Astrocyte (in vitro differentiated cells and primary cell): ENCODE measurements at regions not wholly inside any gene's neighbourhood (a gene's known extent, or its start where the extent isn't known, plus 50 kb on each side); places are given as distances from the start of the nearest gene placed in this dataset.

Experiments used
- DNase-seq: peaks from one replicate; pipeline ENCODE4 v3.0.0-alpha.2; 2010; ENCODE audit warnings: low read depth
- FAIRE-seq: peaks from 2 replicates; lab custom pipeline; 2011; peaks lifted over from hg19 to GRCh38; lab: Jason Lieb, UNC
- H2AFZ ChIP-seq: 2 replicates; pipeline ENCODE4 v1.6.0; 2012; ENCODE audit warnings: low read depth, low read length, inconsistent platforms
- H3K27ac ChIP-seq: 2 replicates; pipeline ENCODE4 v1.5.1; 2011; ENCODE audit warnings: low read depth, low read length, inconsistent platforms
- H3K27me3 ChIP-seq: 2 replicates; pipeline ENCODE4 v1.6.0; 2011; ENCODE audit warnings: low read length, inconsistent platforms; ENCODE audit not compliant: insufficient read depth
- H3K36me3 ChIP-seq: 2 replicates; pipeline ENCODE4 v1.5.1; 2011; ENCODE audit warnings: low read length, inconsistent platforms; ENCODE audit not compliant: insufficient read depth
- H3K4me1 ChIP-seq: 2 replicates; pipeline ENCODE4 v1.5.1; 2011; ENCODE audit warnings: low read length, inconsistent platforms; ENCODE audit not compliant: insufficient read depth
- H3K4me2 ChIP-seq: 2 replicates; pipeline ENCODE4 v1.6.0; 2012; ENCODE audit warnings: low read length, inconsistent platforms
- H3K4me3 ChIP-seq: 2 replicates; pipeline ENCODE4 v1.5.1; 2011; ENCODE audit warnings: low read depth, mild to moderate bottlenecking, low read length, inconsistent platforms; ENCODE audit not compliant: insufficient read depth
- H3K79me2 ChIP-seq: 2 replicates; pipeline ENCODE4 v1.6.0; 2012; ENCODE audit warnings: mild to moderate bottlenecking, low read length, inconsistent platforms; ENCODE audit not compliant: insufficient read depth
- H3K9ac ChIP-seq: 2 replicates; pipeline ENCODE4 v1.6.0; 2012; ENCODE audit warnings: mild to moderate bottlenecking, low read length, inconsistent platforms
- H3K9me3 ChIP-seq: 2 replicates; pipeline ENCODE4 v1.5.1; 2012; ENCODE audit warnings: low read depth, mild to moderate bottlenecking, low read length, inconsistent platforms; ENCODE audit not compliant: insufficient read depth
- H4K20me1 ChIP-seq: 2 replicates; pipeline ENCODE4 v1.6.0; 2012; ENCODE audit warnings: low read length, inconsistent platforms; ENCODE audit not compliant: insufficient read depth
- H3K27ac Mint-ChIP-seq: one replicate; pipeline ENCODE4 v1.8.0; 2021; ENCODE audit warnings: mild to moderate bottlenecking, mixed read lengths; ENCODE audit not compliant: unreplicated experiment
- H3K27me3 Mint-ChIP-seq: one replicate; pipeline ENCODE4 v1.8.0; 2021; ENCODE audit warnings: low read depth, mixed read lengths; ENCODE audit not compliant: unreplicated experiment
- H3K36me3 Mint-ChIP-seq: one replicate; pipeline ENCODE4 v1.8.0; 2021; ENCODE audit warnings: low read depth, mixed read lengths; ENCODE audit not compliant: unreplicated experiment
- H3K4me1 Mint-ChIP-seq: one replicate; pipeline ENCODE4 v1.8.0; 2021; ENCODE audit warnings: low read depth, mixed read lengths; ENCODE audit not compliant: unreplicated experiment
- H3K4me3 Mint-ChIP-seq: one replicate; pipeline ENCODE4 v1.8.0; 2021; ENCODE audit warnings: mild to moderate bottlenecking, moderate library complexity, mixed read lengths; ENCODE audit not compliant: unreplicated experiment
- H3K9me3 Mint-ChIP-seq: one replicate; pipeline ENCODE4 v1.8.0; 2021; ENCODE audit warnings: mild to moderate bottlenecking, mixed read lengths; ENCODE audit not compliant: unreplicated experiment
- EZH2 ChIP-seq: IDR thresholded peaks from 2 replicates; pipeline ENCODE4 v1.6.1; 2012; ENCODE audit warnings: mild to moderate bottlenecking, low read length, inconsistent platforms; ENCODE audit not compliant: insufficient read depth
- TF ChIP-seq, protein P1 (sequence below): IDR thresholded peaks from 2 replicates; pipeline ENCODE4 v1.5.1; 2011; ENCODE audit warnings: low read depth, mild to moderate bottlenecking, inconsistent platforms, low read length, moderate library complexity; ENCODE audit not compliant: insufficient read depth

DNA sequence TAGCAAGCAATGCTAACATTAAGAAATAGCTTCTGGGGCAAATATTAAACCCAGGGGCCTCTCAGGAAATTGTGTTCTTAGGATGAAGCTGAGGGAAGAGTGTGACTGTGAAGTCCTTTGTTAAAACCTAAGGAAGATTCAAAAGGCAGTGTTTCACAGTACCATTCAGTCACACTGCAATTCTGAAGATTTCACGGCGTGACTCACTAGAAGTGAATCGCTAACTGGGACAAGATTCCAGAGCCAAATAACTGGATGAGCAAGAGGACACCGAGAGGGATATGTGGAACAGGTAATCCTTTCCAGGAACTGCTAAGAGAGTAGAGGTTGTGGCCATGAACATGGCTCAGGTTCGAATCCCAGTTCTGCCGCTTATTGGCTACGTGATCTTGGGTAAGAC is 61.8 kb upstream of the SMAD3 start:
- H3K27ac Mint-ChIP-seq: peak overlapping the region; percentile 20
- no peak overlapping the region for H3K4me3 Mint-ChIP-seq
- Histone ChIP-seq H3K4me1 (no peaks in the 10 kb centered on the region), H3K36me3 (no peaks in the 10 kb centered on the region), H3K9me3 (no peaks in the 10 kb centered on the region), H2AFZ (no peak overlapping the region), H4K20me1 (no peaks in the 10 kb centered on the region), H3K27me3 (peaks cover 3% of the 10 kb centered on the region), H3K4me3 (no peak overlapping the region), H3K9ac (no peak overlapping the region), H3K4me2 (no peak overlapping the region), H3K79me2 (no peaks in the 10 kb centered on the region), H3K27ac (no peak overlapping the region)
- peaks cover 15% of the 10 kb centered on the region for H3K4me1 Mint-ChIP-seq
- FAIRE-seq (peak; percentile 23), DNase-seq (peak; percentile 43)
- H3K36me3 Mint-ChIP-seq: no peaks in the 10 kb centered on the region
- TF ChIP-seq, protein P1, sequence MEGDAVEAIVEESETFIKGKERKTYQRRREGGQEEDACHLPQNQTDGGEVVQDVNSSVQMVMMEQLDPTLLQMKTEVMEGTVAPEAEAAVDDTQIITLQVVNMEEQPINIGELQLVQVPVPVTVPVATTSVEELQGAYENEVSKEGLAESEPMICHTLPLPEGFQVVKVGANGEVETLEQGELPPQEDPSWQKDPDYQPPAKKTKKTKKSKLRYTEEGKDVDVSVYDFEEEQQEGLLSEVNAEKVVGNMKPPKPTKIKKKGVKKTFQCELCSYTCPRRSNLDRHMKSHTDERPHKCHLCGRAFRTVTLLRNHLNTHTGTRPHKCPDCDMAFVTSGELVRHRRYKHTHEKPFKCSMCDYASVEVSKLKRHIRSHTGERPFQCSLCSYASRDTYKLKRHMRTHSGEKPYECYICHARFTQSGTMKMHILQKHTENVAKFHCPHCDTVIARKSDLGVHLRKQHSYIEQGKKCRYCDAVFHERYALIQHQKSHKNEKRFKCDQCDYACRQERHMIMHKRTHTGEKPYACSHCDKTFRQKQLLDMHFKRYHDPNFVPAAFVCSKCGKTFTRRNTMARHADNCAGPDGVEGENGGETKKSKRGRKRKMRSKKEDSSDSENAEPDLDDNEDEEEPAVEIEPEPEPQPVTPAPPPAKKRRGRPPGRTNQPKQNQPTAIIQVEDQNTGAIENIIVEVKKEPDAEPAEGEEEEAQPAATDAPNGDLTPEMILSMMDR: no peak
- TF ChIP-seq EZH2: no peak
- H3K27me3 Mint-ChIP-seq: peaks cover 18% of the 10 kb centered on the region
- H3K9me3 Mint-ChIP-seq: peaks cover 6% of the 10 kb centered on the region

DNA sequence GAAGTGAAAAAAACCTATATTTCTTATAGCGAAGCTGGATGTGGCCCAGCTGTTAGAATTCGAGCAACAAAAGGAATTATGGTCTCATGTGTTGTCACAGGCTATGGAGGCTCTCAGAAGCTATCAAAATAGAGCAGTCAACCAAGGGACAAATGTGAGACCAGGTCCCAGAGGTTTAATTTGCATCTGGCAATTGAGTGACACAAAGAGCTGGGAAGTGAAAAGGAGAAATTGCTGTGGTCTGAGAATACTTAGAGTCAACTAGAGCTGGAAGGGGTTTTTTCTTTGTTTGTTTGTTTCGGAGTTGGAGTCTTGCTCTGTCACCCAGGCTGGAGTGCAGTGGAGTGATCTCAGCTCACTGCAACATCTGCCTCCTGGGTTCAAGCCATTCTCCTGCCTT is 61.3 kb upstream of the SMAD3 start:
- H3K27ac Mint-ChIP-seq: no peak overlapping the region
- DNase-seq: no peak
- no peaks in the 10 kb centered on the region for H3K4me1 ChIP-seq
- peaks cover 6% of the 10 kb centered on the region for H3K9me3 Mint-ChIP-seq
- no peaks in the 10 kb centered on the region for H3K79me2 ChIP-seq
- H2AFZ ChIP-seq: no peak overlapping the region
- H3K27me3 ChIP-seq: peaks cover 3% of the 10 kb centered on the region
- H3K36me3 ChIP-seq: no peaks in the 10 kb centered on the region
- FAIRE-seq: no peak
- no peak overlapping the region for H3K4me3 Mint-ChIP-seq
- H3K27me3 Mint-ChIP-seq: peaks cover 18% of the 10 kb centered on the region
- no peak overlapping the region for H3K4me2 ChIP-seq
- H4K20me1 ChIP-seq: no peaks in the 10 kb centered on the region
- H3K4me3 ChIP-seq: no peak overlapping the region
- H3K9ac ChIP-seq: no peak overlapping the region
- H3K9me3 ChIP-seq: no peaks in the 10 kb centered on the region
- TF ChIP-seq, protein P1: no peak
- no peak for TF ChIP-seq EZH2
- H3K27ac ChIP-seq: no peak overlapping the region
- peaks cover 15% of the 10 kb centered on the region for H3K4me1 Mint-ChIP-seq
- no peaks in the 10 kb centered on the region for H3K36me3 Mint-ChIP-seq

DNA sequence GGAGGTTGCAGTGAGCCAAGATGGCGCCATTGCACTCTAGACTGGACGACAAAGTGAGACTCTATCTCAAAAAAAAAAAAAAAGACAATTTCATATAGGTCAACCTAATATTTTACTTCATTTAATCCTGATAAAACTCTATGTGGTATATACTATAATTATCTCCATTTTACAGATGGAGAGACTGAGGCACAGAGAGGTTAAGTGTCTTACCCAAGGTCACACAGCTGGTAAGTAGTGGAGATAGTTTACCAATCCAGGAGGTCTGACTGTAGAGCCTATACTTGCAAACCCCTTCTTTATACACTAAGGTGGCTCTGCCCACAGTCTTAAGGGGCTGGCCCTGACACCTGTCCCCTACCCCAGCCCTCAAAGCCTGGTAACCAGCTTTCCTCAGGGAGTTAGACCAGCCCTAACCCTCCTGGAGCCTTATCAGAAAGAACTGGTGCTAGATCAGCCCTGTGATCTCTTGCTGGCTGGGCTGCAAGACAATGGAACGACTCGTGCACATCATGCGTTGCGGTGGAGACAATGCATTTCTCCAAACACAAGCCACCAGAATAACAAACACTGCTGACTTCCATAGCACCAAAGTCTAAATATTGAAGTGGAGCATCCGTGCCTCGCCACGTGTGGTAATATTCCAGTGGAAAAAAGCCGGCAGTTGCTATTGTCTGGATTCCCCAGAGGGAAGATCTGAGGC is 60.0 kb upstream of the SMAD3 start:
- no peaks in the 10 kb centered on the region for H3K36me3 ChIP-seq
- H3K79me2 ChIP-seq: no peaks in the 10 kb centered on the region
- no peak for TF ChIP-seq EZH2
- TF ChIP-seq, protein P1: no peak
- DNase-seq: no peak
- no peak overlapping the region for H2AFZ ChIP-seq
- Mint-ChIP-seq H3K4me3 (no peak overlapping the region), H3K27ac (no peak overlapping the region), H3K9me3 (peaks cover 6% of the 10 kb centered on the region), H3K27me3 (peaks cover 16% of the 10 kb centered on the region), H3K4me1 (peaks cover 15% of the 10 kb centered on the region), H3K36me3 (no peaks in the 10 kb centered on the region)
- FAIRE-seq: no peak
- no peak overlapping the region for H3K9ac ChIP-seq
- H3K4me2 ChIP-seq: no peak overlapping the region
- no peak overlapping the region for H3K4me3 ChIP-seq
- H3K9me3 ChIP-seq: no peaks in the 10 kb centered on the region
- H3K27me3 ChIP-seq: peaks cover 3% of the 10 kb centered on the region
- H3K27ac ChIP-seq: no peak overlapping the region
- no peaks in the 10 kb centered on the region for H3K4me1 ChIP-seq
- H4K20me1 ChIP-seq: no peaks in the 10 kb centered on the region
